Cardiac muscle cell (in vitro differentiated cells and primary cell): ENCODE measurements at regions not wholly inside any gene's neighbourhood (a gene's known extent, or its start where the extent isn't known, plus 50 kb on each side); places are given as distances from the start of the nearest gene placed in this dataset.
A peak's percentile ranks its signal among the peaks of the same experiment; 100 is the strongest.

Source experiments
- DNase-seq, 2 donors: peaks; one replicate each; pipeline versions ENCODE4 v3.0.0 to v3.0.0-alpha.2; 2010 to 2017; ENCODE audit warnings: low read depth in 1 of 2, low spot score in 1 of 2
- H3K27ac ChIP-seq: fragments of 200-600 bp; sonication (generic); 2 replicates; pipeline ENCODE4 v1.5.1; 2016
- H3K27me3 ChIP-seq: fragments of 200-600 bp; sonication (generic); 2 replicates; pipeline ENCODE4 v1.6.0; 2016; ENCODE audit warnings: control low read depth
- H3K36me3 ChIP-seq: fragments of 200-600 bp; sonication (generic); 2 replicates; pipeline ENCODE4 v1.5.1; 2016; ENCODE audit warnings: control low read depth
- H3K4me1 ChIP-seq: fragments of 200-600 bp; sonication (generic); 2 replicates; pipeline ENCODE4 v1.8.1; 2017; ENCODE audit warnings: low read depth, mild to moderate bottlenecking, mixed run types
- H3K4me3 ChIP-seq: fragments of 200-600 bp; sonication (generic); 2 replicates; pipeline ENCODE4 v1.5.1; 2016; ENCODE audit warnings: mild to moderate bottlenecking
- H3K9me3 ChIP-seq: fragments of 200-600 bp; sonication (generic); 2 replicates; pipeline ENCODE4 v1.5.1; 2017; ENCODE audit warnings: low read depth, mild to moderate bottlenecking, control low read depth
- TF ChIP-seq, protein P1 (sequence below): IDR thresholded peaks from 2 replicates; pipeline ENCODE4 v1.5.1; 2012; ENCODE audit warnings: low read depth, mild to moderate bottlenecking, low read length

DNA sequence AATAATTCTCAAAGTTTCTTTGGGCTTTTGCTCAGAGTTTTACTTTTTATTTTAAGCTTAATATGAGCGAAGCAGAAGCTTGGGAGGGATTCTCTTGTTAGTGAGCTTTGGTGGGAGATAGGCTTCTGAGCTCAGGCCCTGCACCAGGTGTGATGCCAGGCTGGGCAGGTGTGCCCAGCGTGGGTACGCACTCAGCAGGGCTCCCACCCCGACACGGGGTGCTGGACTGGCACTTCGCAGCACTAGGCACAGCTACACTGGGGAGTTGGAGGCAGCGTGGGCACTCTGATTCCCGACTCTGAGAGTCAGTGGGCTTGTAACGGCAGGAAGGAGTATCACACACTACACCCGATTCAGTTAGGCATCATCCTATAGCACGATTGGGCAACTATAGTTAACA lies 244.0 kb downstream of the KLF13 start:
- no peak for DNase-seq
- no peak overlapping the region for H3K4me3 ChIP-seq
- H3K27ac ChIP-seq: no peak overlapping the region
- no peaks in the 10 kb centered on the region for H3K27me3 ChIP-seq
- no peaks in the 10 kb centered on the region for H3K36me3 ChIP-seq
- H3K4me1 ChIP-seq: peaks cover 5% of the 10 kb centered on the region
- TF ChIP-seq, protein P1, sequence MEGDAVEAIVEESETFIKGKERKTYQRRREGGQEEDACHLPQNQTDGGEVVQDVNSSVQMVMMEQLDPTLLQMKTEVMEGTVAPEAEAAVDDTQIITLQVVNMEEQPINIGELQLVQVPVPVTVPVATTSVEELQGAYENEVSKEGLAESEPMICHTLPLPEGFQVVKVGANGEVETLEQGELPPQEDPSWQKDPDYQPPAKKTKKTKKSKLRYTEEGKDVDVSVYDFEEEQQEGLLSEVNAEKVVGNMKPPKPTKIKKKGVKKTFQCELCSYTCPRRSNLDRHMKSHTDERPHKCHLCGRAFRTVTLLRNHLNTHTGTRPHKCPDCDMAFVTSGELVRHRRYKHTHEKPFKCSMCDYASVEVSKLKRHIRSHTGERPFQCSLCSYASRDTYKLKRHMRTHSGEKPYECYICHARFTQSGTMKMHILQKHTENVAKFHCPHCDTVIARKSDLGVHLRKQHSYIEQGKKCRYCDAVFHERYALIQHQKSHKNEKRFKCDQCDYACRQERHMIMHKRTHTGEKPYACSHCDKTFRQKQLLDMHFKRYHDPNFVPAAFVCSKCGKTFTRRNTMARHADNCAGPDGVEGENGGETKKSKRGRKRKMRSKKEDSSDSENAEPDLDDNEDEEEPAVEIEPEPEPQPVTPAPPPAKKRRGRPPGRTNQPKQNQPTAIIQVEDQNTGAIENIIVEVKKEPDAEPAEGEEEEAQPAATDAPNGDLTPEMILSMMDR: no peak
- H3K9me3 ChIP-seq: no peaks in the 10 kb centered on the region

DNA sequence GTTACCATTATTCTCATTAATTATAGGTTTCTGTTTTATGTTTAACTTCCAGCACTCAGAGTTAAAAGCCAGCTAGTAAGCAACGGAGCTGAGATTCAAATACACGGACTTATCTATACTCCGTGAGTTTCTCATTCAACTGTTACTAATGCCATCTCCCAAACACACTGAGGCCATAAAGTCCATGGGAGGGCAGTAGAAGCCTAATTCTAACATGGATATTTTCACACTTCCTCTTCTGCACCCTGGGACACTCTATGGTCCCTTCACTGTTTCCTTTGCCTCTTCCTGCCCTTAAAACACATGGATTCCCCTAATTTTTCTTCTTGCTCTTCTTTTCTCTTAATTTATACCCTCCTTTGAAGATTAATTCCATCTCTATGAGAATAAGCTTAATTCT lies 245.0 kb downstream of the KLF13 start:
- Histone ChIP-seq H3K4me3 (no peak overlapping the region), H3K27ac (no peak overlapping the region), H3K36me3 (no peaks in the 10 kb centered on the region), H3K4me1 (peaks cover 9% of the 10 kb centered on the region), H3K9me3 (no peaks in the 10 kb centered on the region), H3K27me3 (no peaks in the 10 kb centered on the region)
- peak; percentile 10 to 36 for DNase-seq
- TF ChIP-seq, protein P1: no peak

DNA sequence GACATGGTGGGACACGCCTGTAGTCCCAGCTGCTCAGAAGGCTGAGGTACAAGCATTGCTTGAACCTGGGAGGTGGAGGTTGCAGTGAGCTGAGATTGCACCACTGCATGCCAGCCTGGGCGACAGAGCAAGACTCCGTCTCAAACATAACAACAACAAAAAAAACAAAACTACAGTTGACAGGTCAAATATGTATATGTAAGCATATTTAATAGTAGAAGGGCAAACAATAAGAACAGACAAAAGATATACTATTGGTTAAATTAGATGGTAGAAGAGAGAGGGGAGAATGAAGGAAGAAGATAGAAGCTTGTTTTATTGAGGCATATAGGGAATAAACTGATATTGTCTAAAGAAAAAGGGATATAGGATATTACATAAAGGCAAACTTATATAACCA lies 247.1 kb downstream of the KLF13 start:
- no peaks in the 10 kb centered on the region for H3K9me3 ChIP-seq
- no peaks in the 10 kb centered on the region for H3K27me3 ChIP-seq
- no peaks in the 10 kb centered on the region for H3K36me3 ChIP-seq
- DNase-seq: no peak
- H3K4me3 ChIP-seq: no peak overlapping the region
- H3K27ac ChIP-seq: no peak overlapping the region
- H3K4me1 ChIP-seq: peaks cover 25% of the 10 kb centered on the region
- TF ChIP-seq, protein P1: no peak

DNA sequence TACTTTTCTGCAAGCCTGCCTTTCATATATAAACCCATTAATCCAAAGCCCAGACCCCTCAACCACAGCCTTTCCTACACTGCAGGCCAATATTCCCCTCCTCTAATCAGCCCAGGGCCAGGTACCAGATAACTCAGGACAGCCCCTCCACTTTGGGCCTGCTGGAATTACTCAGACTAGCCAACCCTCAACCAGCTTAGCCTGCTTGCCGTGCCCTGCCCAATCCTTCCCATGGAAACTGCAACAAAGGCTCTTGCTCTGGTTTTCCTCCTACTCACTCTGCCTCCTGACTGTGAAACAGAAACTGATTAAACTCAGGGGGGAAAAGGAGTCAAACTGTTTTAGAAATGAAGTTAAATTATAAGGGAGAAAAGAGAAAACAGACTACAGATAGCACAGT lies 248.1 kb downstream of the KLF13 start:
- Histone ChIP-seq H3K4me1 (peaks cover 25% of the 10 kb centered on the region), H3K27me3 (no peaks in the 10 kb centered on the region), H3K4me3 (no peak overlapping the region), H3K36me3 (no peaks in the 10 kb centered on the region), H3K9me3 (no peaks in the 10 kb centered on the region), H3K27ac (peak overlapping the region; percentile 13)
- peak; percentile 7 to 39 for DNase-seq
- TF ChIP-seq, protein P1: no peak

DNA sequence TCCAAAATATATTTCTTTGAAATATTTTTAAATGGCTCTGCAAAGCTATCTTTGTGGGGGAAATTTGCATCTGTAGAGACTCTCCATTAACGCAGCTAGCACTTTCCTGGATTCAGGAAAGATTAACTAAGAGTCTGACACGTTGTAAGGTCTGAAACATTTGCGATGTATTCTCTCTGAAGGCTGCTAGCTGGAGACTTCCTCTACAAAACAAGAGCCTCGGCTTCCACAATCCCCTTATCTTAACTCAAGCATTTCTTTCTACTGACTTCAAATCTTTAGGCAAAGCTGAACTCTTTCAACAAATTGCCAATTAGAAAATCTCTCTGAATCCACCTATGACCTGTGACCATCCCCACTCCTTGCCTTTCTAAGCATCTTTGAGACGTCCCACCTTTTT lies 250.5 kb downstream of the KLF13 start:
- no peaks in the 10 kb centered on the region for H3K36me3 ChIP-seq
- H3K4me3 ChIP-seq: no peak overlapping the region
- peak in 1 of 2 donors; percentile 12 for DNase-seq
- peak overlapping the region; percentile 57 for H3K27ac ChIP-seq
- peaks cover 25% of the 10 kb centered on the region for H3K4me1 ChIP-seq
- TF ChIP-seq, protein P1: no peak
- no peaks in the 10 kb centered on the region for H3K9me3 ChIP-seq
- H3K27me3 ChIP-seq: no peaks in the 10 kb centered on the region

DNA sequence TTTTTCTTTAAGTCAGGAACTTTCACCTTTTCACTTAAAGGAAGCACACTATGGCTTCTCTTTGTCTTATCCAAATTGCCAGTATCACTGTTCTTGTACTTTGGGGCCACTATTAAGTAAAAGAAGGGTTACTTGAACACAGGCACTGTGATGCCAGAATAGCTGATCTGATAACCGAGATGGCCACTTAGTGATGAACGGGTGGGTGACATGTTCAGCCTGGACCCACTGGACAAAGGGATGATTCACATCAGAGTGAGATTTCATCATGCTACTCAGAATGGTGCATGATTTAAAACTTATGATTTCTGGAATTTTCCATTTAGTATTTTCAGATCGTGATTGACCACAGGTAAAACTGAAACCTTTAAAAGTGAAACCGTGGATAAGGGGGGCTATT lies 252.6 kb downstream of the KLF13 start:
- DNase-seq: no peak

More for the DNA sequence above, 252.6 kb downstream of the KLF13 start:
- Histone ChIP-seq H3K9me3 (no peaks in the 10 kb centered on the region), H3K4me3 (no peak overlapping the region), H3K27ac (no peak overlapping the region), H3K4me1 (peaks cover 25% of the 10 kb centered on the region), H3K36me3 (no peaks in the 10 kb centered on the region), H3K27me3 (no peaks in the 10 kb centered on the region)
- TF ChIP-seq, protein P1: no peak
